B cell (primary cell): ENCODE measurements at regions not wholly inside any gene's neighbourhood (a gene's known extent, or its start where the extent isn't known, plus 50 kb on each side); places are given as distances from the start of the nearest gene placed in this dataset.

Source experiments
- CTCF ChIP-seq: fragments of 200-600 bp; IDR thresholded peaks from one replicate; pipeline ENCODE4 v1.8.0; 2022; ENCODE audit warnings: antibody characterized with exemption, mild to moderate bottlenecking
- EZH2 ChIP-seq: IDR thresholded peaks from 2 replicates; pipeline ENCODE4 v1.6.1; 2012; ENCODE audit warnings: borderline replicate concordance, low read depth, mild to moderate bottlenecking, moderate library complexity, low read length; ENCODE audit not compliant: insufficient read depth, poor library complexity, severe bottlenecking

- no peak for TF ChIP-seq CTCF
- no peak for TF ChIP-seq EZH2
Observed at GRCh38 chr4:115834441-115834840, 721.0 kb upstream of the NDST4 start.
